Thyroid gland (tissue), 4 donors: ENCODE measurements at regions not wholly inside any gene's neighbourhood (a gene's known extent, or its start where the extent isn't known, plus 50 kb on each side); places are given as distances from the start of the nearest gene placed in this dataset.

Experiments
- DNase-seq, 2 donors: peaks; one replicate each; pipeline ENCODE4 v3.0.0-alpha.2; 2019
- H3K27ac ChIP-seq, 3 donors: fragments of 200-600 bp; sonication (generic); 1 replicate in 2 of 3; 2 replicates in 1 of 3; pipeline ENCODE4 v1.5.1; 2016 to 2019; ENCODE audit warnings: mild to moderate bottlenecking in 1 of 3, moderate library complexity in 1 of 3
- H3K27me3 ChIP-seq: fragments of 200-600 bp; sonication (generic); one replicate; pipeline ENCODE4 v1.5.1; 2019
- H3K36me3 ChIP-seq, 2 donors: fragments of 200-600 bp; sonication (generic); one replicate each; pipeline ENCODE4 v1.5.1; 2016 to 2019
- H3K4me1 ChIP-seq, 2 donors: fragments of 200-600 bp; sonication (generic); one replicate each; pipeline ENCODE4 v1.5.1; 2017 to 2019
- H3K4me3 ChIP-seq, 3 donors: fragments of 200-600 bp; sonication (generic); replicated peaks in 1 of 3; 1 replicate in 2 of 3; 2 replicates in 1 of 3; pipeline ENCODE4 v1.5.1; 2016; ENCODE audit warnings: mild to moderate bottlenecking in 1 of 3
- H3K9me3 ChIP-seq: fragments of 200-600 bp; sonication (generic); one replicate; pipeline ENCODE4 v1.5.1; 2017
- POLR2A ChIP-seq, 2 donors: fragments of 450-650 bp; IDR thresholded peaks; one replicate each; pipeline ENCODE4 v1.6.1; 2017; ENCODE audit warnings: antibody characterized with exemption in 2 of 2, mild to moderate bottlenecking in 2 of 2, moderate library complexity in 1 of 2
- WGBS, 2 donors: methylation state at CpG; one replicate each; pipeline ENCODE4 v1.1.5; 2017; 5-methylcytosine and 5-hydroxymethylcytosine counted together
- intact Hi-C: fragments of 100-400 bp; cut with DNase I; formaldehyde crosslinking; loops from one replicate; pipeline ENCODE4 v1.15.1; 2023
- TF ChIP-seq, protein P1 (sequence below), 6 experiments: fragments of 200-600 bp in 3 of 6; fragments of 450-650 bp in 3 of 6; sonication (generic) in 3 of 6; IDR thresholded peaks; one replicate each; pipeline ENCODE4 v1.5.1; 2016 to 2019; ENCODE audit warnings: antibody characterized with exemption in 6 of 6, mild to moderate bottlenecking in 2 of 6, inconsistent platforms in 1 of 6, moderate library complexity in 1 of 6

DNA sequence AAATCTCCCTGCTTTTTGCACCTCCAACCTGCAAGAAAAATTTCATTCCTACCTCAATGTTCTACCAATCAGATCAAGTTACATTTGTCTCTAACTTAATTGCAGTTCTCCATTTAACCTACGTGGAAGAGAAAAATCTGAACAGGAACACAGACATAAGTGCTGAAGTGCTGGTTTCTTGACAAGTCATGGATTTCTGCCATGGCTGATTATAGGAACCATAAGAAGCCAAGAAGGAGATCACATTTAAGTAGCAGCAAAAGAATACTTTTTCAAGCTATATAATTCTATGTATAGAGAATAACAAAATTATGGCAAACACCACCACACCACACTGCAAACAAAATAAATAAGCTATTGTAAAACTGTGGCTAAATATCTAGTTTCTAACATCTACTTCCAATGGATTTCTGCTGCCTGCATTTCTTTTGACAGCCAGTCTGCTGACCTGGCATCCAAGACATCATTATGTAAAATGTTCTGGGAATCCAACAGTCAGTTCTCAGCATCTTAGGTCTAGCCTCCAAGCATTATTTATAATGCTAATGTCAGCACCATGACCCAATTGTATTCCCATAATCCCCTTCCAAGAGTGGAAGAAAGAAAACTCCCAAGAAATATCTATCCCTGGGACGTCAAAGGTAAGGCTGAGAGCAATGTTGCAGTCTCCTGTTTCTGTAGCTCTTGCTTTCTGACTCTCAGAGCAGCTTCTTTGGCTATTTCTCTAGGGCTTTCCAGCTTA lies 50.8 kb upstream of the GAB1 start:
- no peak for DNase-seq
- peaks cover 0 to 3% of the 10 kb centered on the region in 2 donors for H3K4me1 ChIP-seq
- H3K9me3 ChIP-seq, result no peaks in the 10 kb centered on the region
- 37 to 47% methylated on average over 2 of the region's 2 CpGs for WGBS, 2 donors
- no peak for TF ChIP-seq POLR2A (IDR thresholded peaks at IDR 0.05)
- TF ChIP-seq, protein P1, sequence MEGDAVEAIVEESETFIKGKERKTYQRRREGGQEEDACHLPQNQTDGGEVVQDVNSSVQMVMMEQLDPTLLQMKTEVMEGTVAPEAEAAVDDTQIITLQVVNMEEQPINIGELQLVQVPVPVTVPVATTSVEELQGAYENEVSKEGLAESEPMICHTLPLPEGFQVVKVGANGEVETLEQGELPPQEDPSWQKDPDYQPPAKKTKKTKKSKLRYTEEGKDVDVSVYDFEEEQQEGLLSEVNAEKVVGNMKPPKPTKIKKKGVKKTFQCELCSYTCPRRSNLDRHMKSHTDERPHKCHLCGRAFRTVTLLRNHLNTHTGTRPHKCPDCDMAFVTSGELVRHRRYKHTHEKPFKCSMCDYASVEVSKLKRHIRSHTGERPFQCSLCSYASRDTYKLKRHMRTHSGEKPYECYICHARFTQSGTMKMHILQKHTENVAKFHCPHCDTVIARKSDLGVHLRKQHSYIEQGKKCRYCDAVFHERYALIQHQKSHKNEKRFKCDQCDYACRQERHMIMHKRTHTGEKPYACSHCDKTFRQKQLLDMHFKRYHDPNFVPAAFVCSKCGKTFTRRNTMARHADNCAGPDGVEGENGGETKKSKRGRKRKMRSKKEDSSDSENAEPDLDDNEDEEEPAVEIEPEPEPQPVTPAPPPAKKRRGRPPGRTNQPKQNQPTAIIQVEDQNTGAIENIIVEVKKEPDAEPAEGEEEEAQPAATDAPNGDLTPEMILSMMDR (IDR thresholded peaks at IDR 0.05), result no peak
- no peaks in the 10 kb centered on the region for H3K27me3 ChIP-seq
- intact Hi-C loops, result no loop called here
- H3K27ac ChIP-seq, result peak overlapping the region; percentile 6 to 71 (median 13)
- no peak overlapping the region for H3K4me3 ChIP-seq
- H3K36me3 ChIP-seq, result no peaks in the 10 kb centered on the region

DNA sequence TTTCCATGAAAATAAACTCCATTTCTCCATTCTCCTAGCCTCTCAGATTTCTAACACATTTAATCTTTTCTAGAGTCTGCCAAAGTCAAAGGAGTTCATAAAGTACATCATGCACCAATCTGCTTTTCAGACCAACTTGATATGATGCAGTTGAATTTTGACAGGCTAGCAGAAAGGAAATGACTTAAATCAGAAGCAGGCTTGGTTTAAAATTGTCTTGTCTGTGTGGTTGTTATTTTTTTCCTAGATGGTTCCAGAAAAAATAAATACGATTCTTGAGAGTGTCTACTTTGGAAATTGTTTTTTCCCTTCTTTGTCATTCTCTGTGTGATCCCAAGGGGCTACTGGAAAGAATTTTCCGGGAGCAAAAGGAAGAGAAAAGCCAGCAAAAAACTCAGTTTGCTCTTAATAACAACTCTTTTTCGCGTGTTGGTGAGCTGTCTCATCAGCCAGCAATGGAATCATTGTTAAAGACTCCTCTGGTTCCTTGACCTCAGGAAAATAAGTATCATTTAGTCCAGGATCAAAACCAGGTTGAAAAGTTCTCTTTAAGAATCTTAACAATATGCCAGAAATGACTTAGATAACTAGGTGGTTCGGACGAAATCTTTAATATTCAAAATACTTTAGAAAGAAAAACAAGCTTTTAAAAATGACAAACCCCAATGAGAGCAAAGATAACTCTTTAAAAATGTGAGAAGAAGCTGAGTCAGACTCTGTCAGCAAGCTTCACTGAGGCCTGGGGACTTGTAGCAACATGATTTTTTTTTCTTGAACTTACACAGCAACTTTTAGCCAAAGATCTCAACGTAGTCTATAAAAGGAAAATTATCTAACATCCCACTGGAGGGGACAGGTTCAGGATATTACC lies 49.7 kb upstream of the GAB1 start:
- no peaks in the 10 kb centered on the region for H3K27me3 ChIP-seq
- DNase-seq, result no peak
- H3K9me3 ChIP-seq, result no peaks in the 10 kb centered on the region
- no peaks in the 10 kb centered on the region for H3K36me3 ChIP-seq
- no peak overlapping the region for H3K4me3 ChIP-seq
- TF ChIP-seq, protein P1 (IDR thresholded peaks at IDR 0.05), result no peak
- TF ChIP-seq POLR2A (IDR thresholded peaks at IDR 0.05), result no peak
- peak overlapping the region; percentile 49 to 71 (median 49) for H3K27ac ChIP-seq
- 39 to 49% methylated on average over 7 of the region's 7 CpGs for WGBS, 2 donors
- intact Hi-C loops, result no loop called here
- H3K4me1 ChIP-seq, result peaks cover 0 to 3% of the 10 kb centered on the region in 2 donors
